ENCODE measurements at regions not wholly inside any gene's neighbourhood (a gene's known extent, or its start where the extent isn't known, plus 50 kb on each side); places are given as distances from the start of the nearest gene placed in this dataset.

GRCh38 chr15:66625531-66625930 is 59.7 kb upstream of the LCTL start:
- Histone ChIP-seq H3K27me3 (ENCODE audit: control insufficient read depth, insufficient read depth, low read length) (no peaks in the 10 kb centered on the region), H3K4me3 (ENCODE audit: low read depth, low read length) (no peak overlapping the region), H3K9me3 (ENCODE audit: control insufficient read depth, insufficient read depth, low read length) (no peaks in the 10 kb centered on the region; the same call in 1 of the 2 replicates), H3K27ac (ENCODE audit: low read depth, low read length) (no peak overlapping the region)
- DNase-seq (ENCODE audit: low read depth, low spot score) = no peak
- no peak for TF ChIP-seq CTCF (IDR thresholded peaks at IDR 0.05; ENCODE audit: low read depth, low read length)
- ChIA-PET CTCF (no interaction called here), POLR2A (no interaction called here)

GRCh38 chr15:66625974-66626373 is 60.2 kb upstream of the LCTL start:
- Histone ChIP-seq H3K27ac (ENCODE audit: low read depth, low read length) (no peak overlapping the region), H3K27me3 (ENCODE audit: control insufficient read depth, insufficient read depth, low read length) (no peaks in the 10 kb centered on the region), H3K4me3 (ENCODE audit: low read depth, low read length) (no peak overlapping the region), H3K9me3 (ENCODE audit: control insufficient read depth, insufficient read depth, low read length) (no peaks in the 10 kb centered on the region; the same call in 1 of the 2 replicates)
- ChIA-PET POLR2A (no interaction called here), CTCF (no interaction called here)
- DNase-seq (ENCODE audit: low read depth, low spot score) = no peak
- TF ChIP-seq CTCF (IDR thresholded peaks at IDR 0.05; ENCODE audit: low read depth, low read length) = no peak

GRCh38 chr15:66628976-66629723 is 63.4 kb upstream of the LCTL start:
- no peaks in the 10 kb centered on the region for H3K27me3 ChIP-seq (ENCODE audit: control insufficient read depth, insufficient read depth, low read length)
- H3K9me3 ChIP-seq (ENCODE audit: control insufficient read depth, insufficient read depth, low read length) = no peaks in the 10 kb centered on the region
- H3K4me3 ChIP-seq (ENCODE audit: low read depth, low read length) = no peak overlapping the region
- ChIA-PET POLR2A (interaction anchor here (0.6 kb wide), 2 partner anchors 26 to 39 kb away, joined by 6 to 11 read pairs; no protein-coding TSS in a partner anchor), CTCF (no interaction called here)
- H3K27ac ChIP-seq (ENCODE audit: low read depth, low read length) = no peak overlapping the region
- no peak for DNase-seq (ENCODE audit: low read depth, low spot score)
- no peak for TF ChIP-seq CTCF (IDR thresholded peaks at IDR 0.05; ENCODE audit: low read depth, low read length)

GRCh38 chr15:66629817-66630576 is 64.2 kb upstream of the LCTL start:
- Histone ChIP-seq H3K27me3 (ENCODE audit: control insufficient read depth, insufficient read depth, low read length) (no peaks in the 10 kb centered on the region), H3K27ac (ENCODE audit: low read depth, low read length) (no peak overlapping the region), H3K4me3 (ENCODE audit: low read depth, low read length) (no peak overlapping the region), H3K9me3 (ENCODE audit: control insufficient read depth, insufficient read depth, low read length) (no peaks in the 10 kb centered on the region)
- DNase-seq (ENCODE audit: low read depth, low spot score) = no peak
- no peak for TF ChIP-seq CTCF (IDR thresholded peaks at IDR 0.05; ENCODE audit: low read depth, low read length)
- ChIA-PET POLR2A (interaction anchor here (0.6 kb wide), 2 partner anchors 27 to 38 kb away, joined by 6 to 11 read pairs; no protein-coding TSS in a partner anchor), CTCF (interaction anchor here (0.6 to 2.7 kb wide), 2 partner anchors 11 to 242 kb away, joined by 3 to 14 read pairs; no protein-coding TSS in a partner anchor)
